ENCODE measurements at regions not wholly inside any gene's neighbourhood (a gene's known extent, or its start where the extent isn't known, plus 50 kb on each side); places are given as distances from the start of the nearest gene placed in this dataset.

DNA sequence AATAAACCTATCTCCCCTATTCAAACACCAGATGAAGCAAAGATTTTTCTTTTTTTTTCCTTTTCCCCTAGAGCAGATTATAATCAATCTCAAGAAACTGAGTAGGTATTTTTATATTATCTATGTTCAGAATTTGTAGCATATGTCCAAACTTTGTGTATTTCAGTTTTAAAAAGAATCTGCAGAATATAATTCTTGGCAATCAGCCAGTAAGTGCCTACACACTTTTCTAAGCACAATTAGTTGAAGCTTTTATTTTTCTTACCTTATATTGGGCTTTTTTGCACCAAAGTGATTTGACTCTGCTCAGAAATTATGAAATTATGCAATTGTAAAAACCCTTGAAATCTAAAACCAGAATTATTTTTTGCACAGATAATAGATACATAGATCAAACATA is 315.8 kb upstream of the PHF14 start:
- Histone ChIP-seq H4K20me1 (ENCODE audit: low read depth, low read length) (no peaks in the 10 kb centered on the region), H3K79me2 (ENCODE audit: insufficient read depth, low read length) (no peaks in the 10 kb centered on the region), H3K9me2 (replicated peaks; ENCODE audit: insufficient read depth, low read length) (no peaks in the 10 kb centered on the region), H3K9ac (ENCODE audit: low read length) (no peak overlapping the region), H3K9me3 (ENCODE audit: insufficient read depth, low read length) (no peaks in the 10 kb centered on the region), H3K27me3 (ENCODE audit: low read length) (no peaks in the 10 kb centered on the region), H3K4me2 (ENCODE audit: low read depth, low read length, poor library complexity, severe bottlenecking) (no peak overlapping the region), H3K36me3 (ENCODE audit: low read length) (no peaks in the 10 kb centered on the region), H2AFZ (ENCODE audit: low read depth, low read length, severe bottlenecking) (no peak overlapping the region), H3F3A (ENCODE audit: insufficient read depth) (no peaks in the 10 kb centered on the region), H3K27ac (ENCODE audit: low read depth, low read length) (no peak overlapping the region), H3K4me3 (ENCODE audit: insufficient read depth, low read length, poor library complexity, severe bottlenecking) (no peak overlapping the region)
- TF ChIP-seq CTCF (IDR thresholded peaks at IDR 0.05; ENCODE audit: insufficient read depth, low read length, poor library complexity, severe bottlenecking) (no peak), EZH2phosphoT487 (conservative IDR thresholded peaks at IDR 0.05; ENCODE audit: low read length) (no peak)

GRCh38 chr7:10662491-10662890 is 311.2 kb upstream of the PHF14 start:
- Histone ChIP-seq H3K4me3 (ENCODE audit: insufficient read depth, low read length, poor library complexity, severe bottlenecking) (no peak overlapping the region), H3K9ac (ENCODE audit: low read length) (no peak overlapping the region), H3K9me2 (replicated peaks; ENCODE audit: insufficient read depth, low read length) (no peaks in the 10 kb centered on the region), H3K27me3 (ENCODE audit: low read length) (no peaks in the 10 kb centered on the region), H3K27ac (ENCODE audit: low read depth, low read length) (no peak overlapping the region), H3K79me2 (ENCODE audit: insufficient read depth, low read length) (no peaks in the 10 kb centered on the region), H4K20me1 (ENCODE audit: low read depth, low read length) (no peaks in the 10 kb centered on the region), H3K9me3 (ENCODE audit: insufficient read depth, low read length) (no peaks in the 10 kb centered on the region), H3F3A (ENCODE audit: insufficient read depth) (no peaks in the 10 kb centered on the region), H2AFZ (ENCODE audit: low read depth, low read length, severe bottlenecking) (no peak overlapping the region), H3K36me3 (ENCODE audit: low read length) (no peaks in the 10 kb centered on the region), H3K4me2 (ENCODE audit: low read depth, low read length, poor library complexity, severe bottlenecking) (no peak overlapping the region)
- no peak for TF ChIP-seq EZH2phosphoT487 (conservative IDR thresholded peaks at IDR 0.05; ENCODE audit: low read length)
- TF ChIP-seq CTCF (IDR thresholded peaks at IDR 0.05; ENCODE audit: insufficient read depth, low read length, poor library complexity, severe bottlenecking), result no peak

- Histone ChIP-seq H3F3A (ENCODE audit: insufficient read depth) (no peaks in the 10 kb centered on the region), H3K27me3 (ENCODE audit: low read length) (no peaks in the 10 kb centered on the region), H4K20me1 (ENCODE audit: low read depth, low read length) (no peaks in the 10 kb centered on the region), H3K9me3 (ENCODE audit: insufficient read depth, low read length) (no peaks in the 10 kb centered on the region), H3K9ac (ENCODE audit: low read length) (no peak overlapping the region), H3K36me3 (ENCODE audit: low read length) (no peaks in the 10 kb centered on the region), H3K79me2 (ENCODE audit: insufficient read depth, low read length) (no peaks in the 10 kb centered on the region), H3K27ac (ENCODE audit: low read depth, low read length) (no peak overlapping the region), H2AFZ (ENCODE audit: low read depth, low read length, severe bottlenecking) (no peak overlapping the region), H3K9me2 (replicated peaks; ENCODE audit: insufficient read depth, low read length) (no peaks in the 10 kb centered on the region), H3K4me2 (ENCODE audit: low read depth, low read length, poor library complexity, severe bottlenecking) (no peak overlapping the region), H3K4me3 (ENCODE audit: insufficient read depth, low read length, poor library complexity, severe bottlenecking) (no peak overlapping the region)
- TF ChIP-seq CTCF (IDR thresholded peaks at IDR 0.05; ENCODE audit: insufficient read depth, low read length, poor library complexity, severe bottlenecking) (no peak), EZH2phosphoT487 (conservative IDR thresholded peaks at IDR 0.05; ENCODE audit: low read length) (no peak)
Observed at GRCh38 chr7:10662982-10663884, 310.4 kb upstream of the PHF14 start.
